Forelimb muscle (tissue), 1 donor: ENCODE measurements at regions not wholly inside any gene's neighbourhood (a gene's known extent, or its start where the extent isn't known, plus 50 kb on each side); places are given as distances from the start of the nearest gene placed in this dataset.

ENCODE experiments used
- DNase-seq: peaks from one replicate; pipeline ENCODE4 v3.0.0-alpha.2; 2013; ENCODE audit warnings: low read depth

GRCh38 chr9:79312686-79313421, 258.9 kb upstream of the TLE4 start:
- DNase-seq: no peak

DNA sequence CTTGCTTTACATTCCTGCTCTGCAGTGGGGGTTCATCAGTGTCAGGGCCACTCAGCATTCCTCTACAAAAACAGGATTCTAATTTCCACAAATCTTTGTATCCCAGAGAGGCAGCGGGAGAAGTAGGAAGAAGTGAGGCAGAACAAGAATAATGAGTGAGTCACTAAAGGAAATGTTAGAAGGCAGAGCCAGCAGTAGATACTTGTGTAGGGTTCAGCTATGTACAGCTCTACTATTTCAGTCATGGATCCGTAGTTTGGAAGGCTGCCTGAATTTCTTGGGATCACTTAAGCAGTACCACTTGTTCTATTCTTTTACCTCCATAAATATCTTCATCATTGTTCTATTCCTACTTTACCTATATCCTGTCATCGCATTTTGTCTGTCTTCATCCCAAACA, 246.3 kb upstream of the TLE4 start:
- DNase-seq: no peak

DNA sequence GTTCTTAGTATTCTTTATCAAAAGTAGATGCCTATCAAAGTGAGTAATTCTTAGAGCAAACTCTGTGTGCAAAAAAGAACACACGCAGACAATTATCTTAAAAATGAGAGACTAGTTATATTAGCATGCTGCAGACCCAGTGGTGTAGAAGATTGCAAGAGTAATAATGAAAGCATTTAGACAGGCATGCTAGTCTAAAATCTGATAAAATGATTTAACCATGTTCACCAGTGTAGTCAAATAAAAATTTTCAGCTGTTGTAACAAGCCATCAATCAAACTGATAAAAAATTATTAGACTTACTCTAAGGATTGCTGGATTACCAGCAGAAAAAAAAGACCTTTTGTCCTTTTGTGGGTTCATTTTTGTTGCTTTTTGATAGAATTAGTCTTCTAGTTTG, 241.9 kb upstream of the TLE4 start:
- no peak for DNase-seq

GRCh38 chr9:79334001-79334400, 237.8 kb upstream of the TLE4 start:
- no peak for DNase-seq

DNA sequence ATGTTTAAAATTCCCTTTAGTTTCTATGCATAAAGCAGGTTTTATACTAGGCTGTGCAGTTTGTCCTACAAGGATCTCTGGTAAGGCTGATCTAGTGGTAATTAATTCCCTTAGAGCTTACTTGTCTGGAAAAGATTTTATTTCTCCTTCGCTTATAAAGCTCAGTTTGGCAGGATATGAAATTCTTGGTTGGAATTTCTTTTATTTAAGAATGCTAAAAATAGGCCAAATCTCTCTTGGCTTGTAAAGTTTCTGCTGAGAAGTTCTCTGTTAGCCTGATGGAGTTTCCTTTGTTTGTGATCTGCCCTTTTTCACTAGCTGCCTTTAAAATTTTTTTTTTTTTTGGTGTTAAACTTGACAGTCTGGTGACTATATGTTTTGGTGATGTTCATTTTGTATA, 237.1 kb upstream of the TLE4 start:
- DNase-seq: no peak

DNA sequence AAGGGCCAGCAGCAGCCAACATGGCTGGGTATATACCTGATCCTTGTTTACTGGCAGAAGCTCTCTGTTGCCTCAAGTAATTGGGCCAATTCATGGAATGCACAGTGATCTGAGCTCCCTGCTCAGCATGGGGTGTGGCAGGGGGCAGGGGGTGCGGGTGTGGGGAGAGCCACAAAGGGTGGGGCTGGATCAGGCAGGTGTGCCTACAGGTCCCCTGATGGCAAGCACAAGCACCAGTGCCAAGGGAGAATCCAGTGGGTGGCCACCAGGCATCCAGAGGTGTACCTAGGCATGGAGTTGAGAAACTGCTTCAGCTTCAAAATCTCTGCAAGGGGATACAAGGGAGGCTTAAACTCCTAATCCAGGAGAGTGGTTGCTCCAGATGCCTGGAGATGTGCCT, 235.8 kb upstream of the TLE4 start:
- DNase-seq: no peak

- no peak for DNase-seq
Measured at GRCh38 chr9:79341561-79341960, 230.2 kb upstream of the TLE4 start.

- DNase-seq: no peak
Measured at GRCh38 chr9:79346350-79347020, 225.3 kb upstream of the TLE4 start.

GRCh38 chr9:79352322-79352721, 219.4 kb upstream of the TLE4 start:
- no peak for DNase-seq

DNA sequence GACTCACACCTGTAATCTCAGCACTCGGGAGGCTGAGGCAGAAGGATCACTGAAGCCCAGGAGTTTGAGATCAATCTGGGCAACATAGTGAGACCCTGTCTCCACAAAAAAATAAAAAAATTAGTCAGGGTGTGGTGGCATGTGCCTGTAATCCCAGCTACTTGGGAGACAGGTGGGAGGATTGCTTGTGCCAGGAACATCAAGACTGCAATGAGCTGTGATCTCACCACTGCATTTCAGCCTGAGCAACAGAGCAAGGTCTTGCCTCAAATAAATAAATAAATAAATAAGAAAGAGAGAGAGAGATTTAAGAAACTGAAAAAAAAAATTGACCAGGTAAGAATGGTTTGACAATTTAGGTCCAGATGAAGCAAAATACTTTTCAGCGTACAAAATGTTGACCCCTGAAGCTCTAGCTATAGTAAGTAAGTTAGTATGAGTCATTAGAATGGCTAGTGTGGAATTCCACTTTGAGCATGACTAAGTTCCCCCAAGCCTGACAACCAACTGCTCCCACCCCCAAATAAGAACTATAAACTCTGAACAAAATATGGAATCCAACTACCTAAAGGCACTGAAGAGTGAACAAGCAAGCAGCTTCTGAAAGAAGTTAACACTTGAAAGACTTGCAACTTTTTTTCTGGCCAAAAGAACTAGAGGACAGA, 217.8 kb upstream of the TLE4 start:
- no peak for DNase-seq

DNA sequence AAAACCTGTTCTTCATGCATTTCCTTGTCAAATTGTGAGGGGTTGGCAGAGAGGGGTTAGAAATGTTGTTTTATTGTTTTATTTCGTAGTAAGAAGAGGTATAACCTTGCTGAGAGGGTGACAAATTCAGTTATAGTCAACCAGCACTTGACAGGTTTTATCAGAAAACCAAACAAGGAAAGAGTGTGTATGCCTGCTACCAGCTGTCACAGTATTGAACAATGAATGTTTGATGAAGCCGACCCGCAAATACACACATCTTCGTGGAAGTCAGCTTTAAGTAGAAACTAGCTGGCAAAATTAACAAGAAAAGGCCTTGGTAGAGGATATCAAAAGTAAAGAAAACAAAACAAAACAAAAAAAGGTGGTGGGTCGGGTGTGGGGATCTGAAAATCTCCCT, 214.6 kb upstream of the TLE4 start:
- DNase-seq: no peak

- DNase-seq: no peak
Measured at GRCh38 chr9:79357616-79358015, 214.1 kb upstream of the TLE4 start.

- no peak for DNase-seq
Measured at GRCh38 chr9:79360387-79361347, 211.1 kb upstream of the TLE4 start.

GRCh38 chr9:79362100-79363081, 209.4 kb upstream of the TLE4 start:
- DNase-seq: no peak

DNA sequence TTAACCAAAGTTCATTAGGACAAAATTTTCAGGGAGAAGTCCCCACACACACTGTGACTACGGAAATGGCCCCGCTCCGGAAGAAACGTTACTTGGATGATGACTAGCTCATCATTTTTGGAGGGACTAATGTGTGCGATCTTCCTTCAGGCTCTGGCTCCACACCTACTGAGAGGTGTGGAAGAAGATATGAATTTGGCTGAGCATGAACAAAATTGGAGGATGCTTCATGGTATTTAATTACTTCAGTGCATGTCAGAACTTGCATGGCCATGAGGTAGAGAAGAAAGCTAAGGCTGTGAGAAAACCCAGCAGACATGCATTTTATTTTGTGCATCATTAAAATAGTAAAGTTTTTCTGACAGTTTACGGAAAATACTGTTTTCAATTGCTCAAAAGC, 202.1 kb upstream of the TLE4 start:
- no peak for DNase-seq

- no peak for DNase-seq
Measured at GRCh38 chr9:79371301-79371700, 200.5 kb upstream of the TLE4 start.

GRCh38 chr9:79371948-79372555, 199.7 kb upstream of the TLE4 start:
- DNase-seq: no peak

DNA sequence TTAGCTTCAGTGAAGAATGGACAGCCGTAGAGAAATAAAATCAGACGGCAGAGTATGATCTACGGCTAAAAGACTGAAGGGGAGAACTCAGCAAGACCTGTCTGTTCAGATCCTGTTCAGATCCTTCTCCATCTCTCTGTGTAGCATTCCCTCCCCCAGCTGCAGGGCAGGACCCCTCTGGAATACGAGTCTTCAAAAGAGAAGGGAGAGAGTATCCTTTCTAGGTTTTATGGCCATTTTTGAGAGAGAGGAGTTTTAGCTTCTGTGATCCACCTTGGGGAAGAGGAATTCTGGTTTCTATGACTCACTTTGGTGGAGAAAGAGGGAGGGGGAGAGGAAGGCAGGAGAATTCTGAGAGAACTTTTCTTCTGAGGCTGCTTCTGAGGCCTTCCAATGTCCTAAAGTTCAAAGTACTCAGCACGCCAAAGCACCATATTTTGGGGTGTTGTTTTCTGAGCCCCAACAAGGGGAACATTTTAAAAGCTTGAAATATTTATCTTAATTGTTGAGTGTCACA, 194.4 kb upstream of the TLE4 start:
- no peak for DNase-seq

GRCh38 chr9:79378107-79378506, 193.7 kb upstream of the TLE4 start:
- no peak for DNase-seq

DNA sequence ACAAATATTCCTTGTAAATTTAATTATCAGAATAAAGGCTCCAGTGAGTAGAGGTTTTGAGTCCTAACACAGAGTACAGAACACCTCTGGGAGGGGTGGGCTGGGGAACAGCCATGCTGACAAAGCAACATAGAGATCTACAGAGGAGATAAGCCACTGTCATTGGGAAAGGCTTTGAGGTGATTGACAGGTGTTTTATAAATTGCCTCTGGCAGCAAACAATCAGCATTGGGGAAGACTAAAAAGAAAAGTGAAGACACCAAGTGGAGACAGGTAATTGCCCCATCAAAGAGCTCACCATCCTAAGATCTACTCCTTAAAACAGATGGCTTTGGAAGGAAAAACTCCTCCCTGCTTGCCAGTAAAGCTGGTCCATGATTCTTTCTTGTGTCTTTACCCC, 189.7 kb upstream of the TLE4 start:
- no peak for DNase-seq
